ENCODE measurements at regions not wholly inside any gene's neighbourhood (a gene's known extent, or its start where the extent isn't known, plus 50 kb on each side); places are given as distances from the start of the nearest gene placed in this dataset.

DNA sequence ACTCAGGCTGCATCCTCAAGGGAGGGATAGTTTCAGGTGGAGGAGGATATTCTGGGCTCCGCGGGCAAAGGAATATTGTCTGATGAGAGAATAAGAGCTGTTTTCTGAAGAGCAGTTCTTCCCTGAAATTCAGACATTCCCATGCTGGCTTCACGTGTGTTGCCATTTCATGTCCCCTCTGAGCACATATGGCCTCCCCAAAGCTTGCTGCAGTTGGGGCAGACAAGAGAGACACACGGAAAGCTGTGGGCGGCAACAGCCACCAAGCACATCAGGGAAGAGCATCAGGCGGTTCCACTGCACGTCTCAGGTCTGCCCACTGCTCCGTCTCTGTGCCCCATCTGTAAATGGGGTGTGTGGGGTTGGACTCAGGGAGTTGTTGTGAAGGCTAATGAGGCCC lies 247.5 kb upstream of the TSHZ3 start:
- Histone ChIP-seq H3K9ac (ENCODE audit: low read length) (no peak overlapping the region), H3K36me3 (ENCODE audit: control insufficient read depth, low read depth, low read length) (no peaks in the 10 kb centered on the region), H3K4me3 (ENCODE audit: low read length) (no peak overlapping the region), H3K4me1 (ENCODE audit: control insufficient read depth, low read depth, low read length) (no peaks in the 10 kb centered on the region), H3K27me3 (ENCODE audit: control insufficient read depth, insufficient read depth, low read length) (no peaks in the 10 kb centered on the region), H3K27ac (ENCODE audit: low read length) (no peak overlapping the region), H3K9me3 (ENCODE audit: control insufficient read depth, low read depth, low read length) (no peaks in the 10 kb centered on the region)

DNA sequence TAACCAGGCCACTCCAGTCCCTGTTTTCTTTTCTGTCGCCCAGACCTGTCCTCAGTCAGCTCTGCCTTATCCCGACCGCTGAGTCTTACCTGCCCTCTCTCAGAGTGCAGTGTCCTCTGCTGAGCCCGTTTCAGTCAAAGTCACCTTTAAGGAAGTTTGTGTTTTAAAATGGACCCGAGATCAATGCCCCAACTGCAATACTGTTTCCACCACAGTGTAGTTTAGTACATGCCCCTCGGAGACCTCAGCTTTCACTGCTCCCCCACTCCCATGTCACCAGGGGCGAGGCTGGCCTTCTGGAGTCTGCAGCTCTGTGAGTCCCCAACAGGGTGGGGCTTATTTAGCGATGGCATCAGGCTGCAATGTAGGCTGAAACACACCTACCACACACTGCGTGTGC lies 248.4 kb upstream of the TSHZ3 start:
- Histone ChIP-seq H3K36me3 (ENCODE audit: control insufficient read depth, low read depth, low read length) (no peaks in the 10 kb centered on the region), H3K4me1 (ENCODE audit: control insufficient read depth, low read depth, low read length) (no peaks in the 10 kb centered on the region), H3K27ac (ENCODE audit: low read length) (no peak overlapping the region), H3K27me3 (ENCODE audit: control insufficient read depth, insufficient read depth, low read length) (no peaks in the 10 kb centered on the region), H3K9ac (ENCODE audit: low read length) (no peak overlapping the region), H3K9me3 (ENCODE audit: control insufficient read depth, low read depth, low read length) (no peaks in the 10 kb centered on the region), H3K4me3 (ENCODE audit: low read length) (no peak overlapping the region)

DNA sequence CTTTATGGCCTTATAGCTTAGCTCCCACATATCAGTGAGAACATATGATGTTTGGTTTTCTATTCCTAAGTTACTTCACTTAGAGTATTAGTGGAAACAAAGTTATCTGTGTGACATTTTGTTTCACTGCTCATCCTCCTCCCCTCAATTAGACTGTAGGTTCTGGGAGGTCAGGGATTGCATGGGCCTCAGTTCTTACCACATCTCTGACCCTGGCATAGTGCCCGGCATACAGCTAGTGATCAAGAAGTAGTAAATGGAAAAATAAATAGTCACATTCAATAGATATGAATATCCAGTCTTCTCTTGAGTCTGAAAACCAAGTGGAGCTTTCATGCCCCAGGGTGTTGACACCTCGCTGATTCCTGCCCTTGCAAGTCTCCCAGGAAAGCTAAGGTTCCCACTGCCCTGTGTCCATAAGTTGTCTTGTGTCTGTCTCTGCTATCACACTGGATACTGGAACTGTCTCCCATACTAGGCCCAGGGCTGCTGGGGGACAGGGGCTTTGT lies 249.5 kb upstream of the TSHZ3 start:
- Histone ChIP-seq H3K9me3 (ENCODE audit: control insufficient read depth, low read depth, low read length) (no peaks in the 10 kb centered on the region), H3K4me1 (ENCODE audit: control insufficient read depth, low read depth, low read length) (no peaks in the 10 kb centered on the region), H3K9ac (ENCODE audit: low read length) (no peak overlapping the region), H3K27me3 (ENCODE audit: control insufficient read depth, insufficient read depth, low read length) (no peaks in the 10 kb centered on the region), H3K36me3 (ENCODE audit: control insufficient read depth, low read depth, low read length) (no peaks in the 10 kb centered on the region), H3K4me3 (ENCODE audit: low read length) (no peak overlapping the region), H3K27ac (ENCODE audit: low read length) (no peak overlapping the region)

DNA sequence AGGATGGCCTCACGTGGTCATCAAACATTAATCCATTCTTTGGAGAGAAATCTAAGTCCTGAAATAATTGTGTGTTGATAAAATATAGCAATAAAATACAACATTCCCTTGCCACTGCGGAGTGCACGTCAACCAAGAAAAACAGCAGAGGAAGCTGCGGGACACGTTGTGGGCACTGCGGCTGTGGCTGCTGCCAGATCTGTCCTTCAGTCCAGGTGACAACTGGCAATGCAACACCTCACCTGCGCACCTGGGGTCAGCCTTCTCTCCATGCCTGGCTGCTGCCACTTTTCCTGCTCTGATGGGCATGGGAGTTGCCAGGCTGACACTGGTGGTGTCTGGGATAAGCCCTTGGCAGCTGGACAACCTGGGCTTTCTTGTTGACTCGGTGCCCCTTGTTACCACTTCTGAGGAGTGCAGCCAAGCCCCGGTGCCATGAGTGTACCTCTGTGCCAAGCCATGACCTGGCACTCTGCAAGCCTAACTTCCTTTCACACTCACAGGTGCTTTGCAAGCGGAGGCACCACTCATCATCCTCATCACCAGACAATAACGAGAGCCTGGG lies 251.6 kb upstream of the TSHZ3 start:
- Histone ChIP-seq H3K27ac (ENCODE audit: low read length) (no peak overlapping the region), H3K36me3 (ENCODE audit: control insufficient read depth, low read depth, low read length) (no peaks in the 10 kb centered on the region), H3K27me3 (ENCODE audit: control insufficient read depth, insufficient read depth, low read length) (no peaks in the 10 kb centered on the region), H3K4me3 (ENCODE audit: low read length) (no peak overlapping the region), H3K4me1 (ENCODE audit: control insufficient read depth, low read depth, low read length) (no peaks in the 10 kb centered on the region), H3K9me3 (ENCODE audit: control insufficient read depth, low read depth, low read length) (no peaks in the 10 kb centered on the region), H3K9ac (ENCODE audit: low read length) (no peak overlapping the region)

DNA sequence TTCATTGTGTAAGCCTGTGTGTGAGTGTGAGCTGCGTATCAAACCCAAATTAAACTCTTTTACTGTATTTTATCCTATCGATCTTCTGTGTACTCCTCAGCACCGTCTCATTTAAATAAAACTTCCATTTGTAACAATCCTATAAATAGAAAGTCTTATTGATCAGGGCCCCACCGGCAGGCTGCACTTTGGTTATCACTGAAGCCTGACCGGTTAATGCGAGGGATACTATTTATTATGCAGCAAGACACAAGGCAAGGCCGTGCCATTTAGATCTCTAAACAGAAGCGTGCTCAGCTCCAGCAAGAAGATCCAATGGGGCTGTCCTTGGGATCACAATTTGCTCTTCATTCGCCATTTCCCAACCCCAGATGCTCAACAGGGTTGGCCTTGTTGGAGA lies 252.6 kb upstream of the TSHZ3 start:
- Histone ChIP-seq H3K9ac (ENCODE audit: low read length) (no peak overlapping the region), H3K4me3 (ENCODE audit: low read length) (no peak overlapping the region), H3K4me1 (ENCODE audit: control insufficient read depth, low read depth, low read length) (no peaks in the 10 kb centered on the region), H3K27me3 (ENCODE audit: control insufficient read depth, insufficient read depth, low read length) (no peaks in the 10 kb centered on the region), H3K9me3 (ENCODE audit: control insufficient read depth, low read depth, low read length) (no peaks in the 10 kb centered on the region), H3K27ac (ENCODE audit: low read length) (no peak overlapping the region), H3K36me3 (ENCODE audit: control insufficient read depth, low read depth, low read length) (no peaks in the 10 kb centered on the region)

DNA sequence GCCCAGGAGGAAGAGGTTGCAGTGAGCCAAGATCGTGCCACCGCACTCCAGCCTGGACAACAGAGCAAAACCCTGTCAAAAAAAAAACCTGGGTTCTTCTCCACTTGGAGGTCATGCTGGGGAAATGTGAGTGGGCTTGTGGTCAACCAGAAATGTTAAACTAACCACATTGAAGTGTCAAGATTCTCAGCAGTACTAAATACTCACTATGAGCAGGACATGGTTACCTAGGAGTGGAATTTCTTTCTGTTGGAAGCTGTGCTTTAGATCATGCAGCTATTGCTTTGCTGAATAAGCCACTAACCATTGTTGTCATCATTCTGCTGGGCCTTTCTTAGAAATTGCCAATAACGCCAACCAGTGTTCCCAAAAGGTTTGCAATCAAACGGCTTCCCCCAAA lies 253.3 kb upstream of the TSHZ3 start:
- no peaks in the 10 kb centered on the region for H3K36me3 ChIP-seq (ENCODE audit: control insufficient read depth, low read depth, low read length)
- no peak overlapping the region for H3K4me3 ChIP-seq (ENCODE audit: low read length)
- no peaks in the 10 kb centered on the region for H3K27me3 ChIP-seq (ENCODE audit: control insufficient read depth, insufficient read depth, low read length)
- H3K9me3 ChIP-seq (ENCODE audit: control insufficient read depth, low read depth, low read length): no peaks in the 10 kb centered on the region
- H3K27ac ChIP-seq (ENCODE audit: low read length): no peak overlapping the region
- H3K4me1 ChIP-seq (ENCODE audit: control insufficient read depth, low read depth, low read length): no peaks in the 10 kb centered on the region
- no peak overlapping the region for H3K9ac ChIP-seq (ENCODE audit: low read length)

DNA sequence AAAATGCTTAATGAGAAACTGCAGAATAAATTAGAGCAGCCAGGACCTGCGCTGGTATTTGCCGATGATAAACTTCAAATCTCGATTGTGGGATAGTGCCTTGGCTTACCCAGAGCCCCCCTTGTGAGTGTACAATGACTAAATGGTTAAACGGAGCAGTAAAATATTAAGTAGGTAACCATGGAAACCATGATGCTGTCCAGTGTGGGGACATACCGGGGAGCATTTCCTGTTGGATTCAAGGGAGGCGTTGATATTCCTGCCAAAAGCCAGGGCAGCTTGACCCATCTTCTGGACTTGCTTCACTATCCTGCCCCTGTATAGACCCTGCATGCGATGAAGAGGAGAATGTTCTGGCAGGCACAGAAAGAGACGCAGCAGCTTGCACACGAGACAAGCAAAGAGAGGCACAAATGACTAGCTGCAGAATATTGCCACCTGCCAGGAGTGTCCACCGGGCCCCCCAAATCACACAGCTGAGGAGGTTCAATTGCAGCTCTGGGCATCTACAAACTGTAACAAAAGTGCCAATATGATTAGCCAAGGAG lies 255.3 kb upstream of the TSHZ3 start:
- H3K36me3 ChIP-seq (ENCODE audit: control insufficient read depth, low read depth, low read length): no peaks in the 10 kb centered on the region
- no peaks in the 10 kb centered on the region for H3K27me3 ChIP-seq (ENCODE audit: control insufficient read depth, insufficient read depth, low read length)
- H3K9me3 ChIP-seq (ENCODE audit: control insufficient read depth, low read depth, low read length): no peaks in the 10 kb centered on the region

DNA sequence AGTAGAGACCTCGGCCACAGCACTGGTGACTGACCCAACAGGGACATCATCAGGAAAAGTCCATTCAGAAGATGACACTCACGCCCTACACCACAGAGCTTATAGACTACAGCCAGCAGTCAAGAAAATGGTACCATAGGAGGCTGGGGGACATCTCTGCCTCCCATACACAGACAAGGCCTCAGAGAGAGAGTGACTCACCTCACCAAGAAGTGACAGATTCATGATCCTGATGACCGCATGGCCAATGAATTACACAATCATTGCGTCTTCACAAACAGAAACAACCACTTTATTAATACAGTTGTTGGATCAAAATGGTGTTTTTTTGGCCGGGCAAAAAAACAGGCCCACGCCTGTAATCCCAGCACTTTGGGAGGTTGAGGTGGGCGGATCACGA lies 260.8 kb upstream of the TSHZ3 start:
- Histone ChIP-seq H3K27me3 (ENCODE audit: control insufficient read depth, insufficient read depth, low read length) (no peaks in the 10 kb centered on the region), H3K4me1 (ENCODE audit: control insufficient read depth, low read depth, low read length) (no peaks in the 10 kb centered on the region), H3K36me3 (ENCODE audit: control insufficient read depth, low read depth, low read length) (no peaks in the 10 kb centered on the region), H3K9ac (ENCODE audit: low read length) (no peak overlapping the region), H3K9me3 (ENCODE audit: control insufficient read depth, low read depth, low read length) (no peaks in the 10 kb centered on the region), H3K4me3 (ENCODE audit: low read length) (no peak overlapping the region), H3K27ac (ENCODE audit: low read length) (no peak overlapping the region)

More for the DNA sequence above, 255.3 kb upstream of the TSHZ3 start:
- Histone ChIP-seq H3K4me1 (ENCODE audit: control insufficient read depth, low read depth, low read length) (no peaks in the 10 kb centered on the region), H3K27ac (ENCODE audit: low read length) (no peak overlapping the region), H3K9ac (ENCODE audit: low read length) (no peak overlapping the region), H3K4me3 (ENCODE audit: low read length) (no peak overlapping the region)

DNA sequence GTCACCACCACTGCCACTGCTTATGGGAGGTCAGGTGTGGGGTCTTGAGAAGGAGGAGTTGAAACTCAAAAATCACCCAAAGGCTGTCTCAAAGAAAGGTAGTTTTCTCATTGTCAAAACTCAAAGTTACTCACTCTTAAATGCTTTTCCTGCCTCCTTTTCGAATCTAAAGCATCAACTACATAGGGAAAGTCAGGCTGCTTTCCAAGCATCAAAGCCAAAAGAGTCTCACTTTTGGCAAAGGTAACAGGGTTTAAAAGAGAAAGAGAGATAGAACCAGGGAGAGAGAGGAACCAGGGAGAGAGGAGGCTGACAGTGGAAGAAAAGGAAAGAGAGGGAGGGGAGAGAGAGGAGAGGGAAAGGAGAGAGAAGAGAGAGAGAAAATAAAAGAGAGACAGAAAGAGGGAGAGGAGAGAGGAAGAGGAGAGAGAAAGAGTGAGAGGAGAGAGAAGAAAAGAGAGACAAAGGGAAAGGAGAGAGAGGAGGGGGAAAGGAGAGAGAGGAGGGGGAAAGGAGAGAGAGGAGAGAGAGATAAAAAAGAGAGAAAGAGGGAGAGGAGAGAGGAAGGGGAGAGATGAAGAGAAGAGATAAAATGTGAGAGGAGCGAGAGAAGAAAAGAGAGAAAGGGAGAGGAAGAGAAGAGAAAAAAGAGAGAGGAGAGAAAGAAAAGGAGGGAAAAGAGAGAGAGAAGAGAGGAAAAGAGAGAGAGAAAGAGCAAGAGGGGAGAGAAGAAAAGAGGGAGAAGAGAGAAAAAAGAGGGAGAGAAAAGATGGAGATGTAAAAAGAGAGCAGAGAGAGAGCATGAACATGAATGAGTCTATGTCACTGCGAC lies 262.0 kb upstream of the TSHZ3 start:
- no peaks in the 10 kb centered on the region for H3K9me3 ChIP-seq (ENCODE audit: control insufficient read depth, low read depth, low read length)
- no peak overlapping the region for H3K4me3 ChIP-seq (ENCODE audit: low read length)
- H3K27me3 ChIP-seq (ENCODE audit: control insufficient read depth, insufficient read depth, low read length): no peaks in the 10 kb centered on the region
- no peak overlapping the region for H3K9ac ChIP-seq (ENCODE audit: low read length)
- no peak overlapping the region for H3K27ac ChIP-seq (ENCODE audit: low read length)
- no peaks in the 10 kb centered on the region for H3K4me1 ChIP-seq (ENCODE audit: control insufficient read depth, low read depth, low read length)
- no peaks in the 10 kb centered on the region for H3K36me3 ChIP-seq (ENCODE audit: control insufficient read depth, low read depth, low read length)

DNA sequence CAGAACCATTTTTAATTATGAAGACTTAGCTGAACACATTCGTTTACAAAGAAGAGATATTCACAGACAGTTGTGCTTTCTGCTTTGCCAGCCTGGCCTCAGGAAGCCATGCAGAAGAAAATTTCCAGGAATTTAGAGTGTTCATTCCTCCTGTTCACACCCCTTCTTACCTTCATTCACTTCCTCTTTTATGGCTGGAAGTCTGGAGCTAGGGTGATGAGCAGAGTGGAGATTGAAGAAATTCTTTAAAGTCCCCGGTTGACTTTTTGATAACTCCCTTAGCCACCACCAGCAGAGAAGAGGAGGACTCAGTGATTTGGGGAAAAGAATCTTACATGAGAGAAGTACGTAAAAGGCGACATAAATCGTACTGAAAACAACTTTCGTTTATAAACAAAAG lies 263.6 kb upstream of the TSHZ3 start:
- Histone ChIP-seq H3K27ac (ENCODE audit: low read length) (no peak overlapping the region), H3K9me3 (ENCODE audit: control insufficient read depth, low read depth, low read length) (no peaks in the 10 kb centered on the region), H3K4me3 (ENCODE audit: low read length) (no peak overlapping the region), H3K4me1 (ENCODE audit: control insufficient read depth, low read depth, low read length) (no peaks in the 10 kb centered on the region), H3K9ac (ENCODE audit: low read length) (no peak overlapping the region), H3K27me3 (ENCODE audit: control insufficient read depth, insufficient read depth, low read length) (no peaks in the 10 kb centered on the region), H3K36me3 (ENCODE audit: control insufficient read depth, low read depth, low read length) (no peaks in the 10 kb centered on the region)

DNA sequence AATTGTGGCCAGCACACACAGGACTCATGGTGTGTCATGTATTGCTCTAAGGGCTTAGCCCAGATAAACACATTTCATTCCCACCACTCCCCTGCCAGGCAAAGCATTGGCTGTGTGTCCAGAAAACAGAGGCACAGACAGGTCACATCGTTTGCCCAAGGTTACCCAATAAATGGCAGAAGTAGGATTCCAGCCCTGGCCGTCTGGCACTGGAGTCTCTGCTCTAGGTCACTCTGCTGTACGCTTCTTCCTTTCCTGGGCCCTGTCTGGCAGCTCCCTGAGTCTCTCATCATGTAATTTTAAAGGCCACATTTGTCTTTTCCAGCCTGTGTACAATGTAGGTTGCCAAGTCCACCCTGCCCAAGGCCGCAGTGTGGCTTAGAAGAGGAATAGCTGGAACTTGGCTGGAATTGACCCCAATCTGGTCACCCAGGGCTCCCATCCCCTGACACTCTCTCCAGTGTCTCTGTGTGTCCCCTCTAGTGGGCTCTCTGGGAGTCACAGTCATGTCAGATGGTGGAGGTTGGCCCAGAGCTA lies 264.5 kb upstream of the TSHZ3 start:
- Histone ChIP-seq H3K9me3 (ENCODE audit: control insufficient read depth, low read depth, low read length) (no peaks in the 10 kb centered on the region), H3K27ac (ENCODE audit: low read length) (no peak overlapping the region), H3K9ac (ENCODE audit: low read length) (no peak overlapping the region), H3K36me3 (ENCODE audit: control insufficient read depth, low read depth, low read length) (no peaks in the 10 kb centered on the region), H3K27me3 (ENCODE audit: control insufficient read depth, insufficient read depth, low read length) (no peaks in the 10 kb centered on the region), H3K4me1 (ENCODE audit: control insufficient read depth, low read depth, low read length) (no peaks in the 10 kb centered on the region), H3K4me3 (ENCODE audit: low read length) (no peak overlapping the region)
